GM21825 (cell line): ENCODE measurements at regions not wholly inside any gene's neighbourhood (a gene's known extent, or its start where the extent isn't known, plus 50 kb on each side); places are given as distances from the start of the nearest gene placed in this dataset.

ENCODE experiments used
- ATAC-seq: cut with Tn5 transposase; IDR thresholded peaks from one replicate; pipeline ENCODE4 v1.9.1; 2021; ENCODE audit warnings: mild to moderate bottlenecking, moderate library complexity; ENCODE audit not compliant: unreplicated experiment

DNA sequence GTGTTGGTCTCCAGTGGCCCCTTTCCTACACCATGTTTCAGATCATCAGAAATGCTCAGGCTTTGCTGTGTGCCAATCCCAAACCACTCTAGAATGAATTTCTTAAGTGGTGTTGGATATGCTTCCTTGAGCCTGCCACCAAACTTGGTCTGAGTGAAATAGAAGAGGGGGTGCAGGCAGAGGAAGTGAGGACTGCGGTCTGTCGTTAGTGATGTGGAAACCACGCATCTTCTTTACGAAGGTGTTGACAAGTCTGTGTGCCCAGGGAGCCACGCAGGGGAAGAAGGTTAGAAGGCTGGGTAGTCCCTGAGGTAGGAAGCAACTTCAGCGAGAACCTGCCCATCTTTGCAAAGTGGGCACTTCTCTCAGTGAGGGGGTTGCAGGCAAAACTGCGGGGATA is 187.4 kb upstream of the NAV2 start:
- no peak for ATAC-seq

- no peak for ATAC-seq
These were observed 188.4 kb upstream of the NAV2 start for GRCh38 chr11:19524171-19524671.

DNA sequence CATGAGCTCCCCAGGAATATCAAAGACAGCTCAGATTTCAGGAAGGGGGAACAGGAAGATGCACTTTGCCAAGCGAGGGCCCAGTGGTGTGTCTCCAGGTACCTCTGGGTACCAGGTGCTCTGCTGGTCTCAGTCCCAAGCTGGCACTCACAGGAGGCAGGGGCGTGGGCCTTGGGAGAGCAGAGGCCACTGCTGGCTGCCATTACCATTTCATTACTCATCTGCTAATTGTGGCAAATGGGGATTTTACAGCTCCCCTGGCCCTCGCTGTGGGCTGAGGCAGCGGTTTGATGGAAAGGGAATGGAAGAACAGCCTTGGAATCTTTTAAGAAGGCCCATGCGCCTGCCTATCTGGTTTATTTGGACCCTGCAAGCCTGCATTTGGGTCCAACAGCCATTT is 192.0 kb upstream of the NAV2 start:
- ATAC-seq: no peak

GRCh38 chr11:19519912-19520641 is 192.6 kb upstream of the NAV2 start:
- no peak for ATAC-seq

DNA sequence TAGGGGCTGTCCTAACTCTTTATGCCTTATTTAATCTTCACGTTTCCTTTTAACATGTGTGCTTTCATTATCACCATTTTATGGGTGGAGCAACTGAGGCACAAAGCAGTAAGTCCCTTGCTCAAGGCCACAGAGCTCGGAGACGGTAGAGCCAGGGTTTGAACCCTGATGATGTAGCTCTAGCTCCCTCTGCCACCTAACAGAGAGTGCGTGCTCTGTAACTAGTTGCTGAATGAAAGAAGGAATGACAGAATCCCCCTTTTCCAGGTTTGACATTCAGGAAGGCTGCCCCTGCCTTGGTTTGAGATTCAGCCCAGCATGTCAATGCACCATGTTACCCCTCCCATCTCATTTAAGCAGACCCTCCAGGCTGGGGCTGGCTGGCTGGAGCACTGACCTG is 193.3 kb upstream of the NAV2 start:
- no peak for ATAC-seq

GRCh38 chr11:19513253-19513652 is 199.4 kb upstream of the NAV2 start:
- ATAC-seq: no peak

- no peak for ATAC-seq
These were observed 200.0 kb upstream of the NAV2 start for GRCh38 chr11:19512618-19513017.

DNA sequence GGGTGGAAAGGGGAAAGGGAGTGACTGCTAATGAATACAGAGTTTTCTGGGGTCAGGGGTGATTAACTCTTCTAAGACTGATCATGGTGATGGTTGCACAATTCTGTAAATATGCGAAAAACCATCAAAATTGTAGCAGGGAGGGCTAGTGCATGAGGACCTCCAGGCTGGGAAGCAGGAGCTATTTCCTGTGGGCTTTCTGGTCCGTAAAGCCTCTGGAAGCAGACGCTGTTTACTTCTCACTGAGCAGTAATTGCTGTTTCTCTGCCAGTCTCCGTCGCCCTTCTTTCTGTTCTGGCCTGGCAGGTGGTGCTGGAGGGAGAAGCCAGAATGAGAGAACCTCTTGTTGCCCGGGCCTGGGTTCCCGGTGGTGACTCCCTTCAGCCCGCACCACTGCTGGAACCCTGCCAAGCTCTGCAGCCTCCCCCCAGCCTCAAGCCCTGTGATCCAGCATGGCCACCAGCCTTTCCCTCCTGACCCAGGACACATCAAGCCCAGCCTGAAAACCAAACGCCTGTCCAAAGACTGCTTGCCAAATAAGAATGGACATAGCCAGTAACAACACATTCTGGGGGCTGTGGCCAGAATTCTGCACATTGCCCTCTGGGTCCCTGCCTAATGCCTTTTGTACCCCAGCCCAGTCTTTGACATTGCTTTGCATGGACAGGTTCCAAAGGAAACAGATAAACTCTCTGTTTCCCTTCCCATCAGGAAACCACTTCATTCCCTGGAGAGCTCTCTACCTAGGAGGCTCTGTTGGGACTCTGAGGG is 201.0 kb upstream of the NAV2 start:
- ATAC-seq: no peak

GRCh38 chr11:19511066-19511412 is 201.6 kb upstream of the NAV2 start:
- no peak for ATAC-seq

DNA sequence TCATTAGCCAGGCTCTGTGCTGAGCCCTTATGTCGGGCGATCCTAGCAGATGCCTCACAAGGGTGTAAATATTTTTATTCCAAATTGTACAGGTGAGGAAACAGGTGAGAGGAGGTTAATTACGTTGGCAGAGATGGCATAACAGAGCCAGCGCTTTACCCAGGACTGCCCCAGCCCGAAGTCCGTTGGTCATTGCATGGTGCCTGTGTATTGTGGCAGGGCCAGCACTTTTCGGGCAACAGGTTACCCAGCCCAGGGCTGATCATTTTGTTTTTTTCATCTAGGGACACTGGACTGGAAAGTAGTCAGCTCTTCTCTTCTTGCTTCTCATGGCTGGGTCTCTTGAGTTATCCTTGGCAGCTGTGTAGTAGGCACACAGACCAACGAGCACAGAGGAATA is 202.2 kb upstream of the NAV2 start:
- ATAC-seq: no peak

DNA sequence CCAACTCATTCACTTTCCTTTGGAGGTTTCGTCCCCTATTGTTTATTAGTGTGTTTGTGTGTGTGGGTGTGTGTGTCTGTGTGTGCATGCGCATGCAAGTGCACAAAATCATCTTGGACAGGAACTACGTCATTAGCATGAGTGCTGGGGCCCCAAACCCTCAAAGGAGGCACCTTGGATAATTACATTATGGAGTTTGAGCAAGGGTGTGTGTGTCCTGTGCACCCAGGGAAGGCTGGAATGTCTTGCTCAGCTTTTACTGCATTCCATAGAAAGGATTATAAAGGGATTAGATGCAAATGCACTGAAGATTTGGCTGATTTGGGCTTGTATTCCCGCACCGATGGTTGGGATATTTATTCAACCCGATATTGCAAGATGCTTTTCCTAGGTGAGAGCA is 203.4 kb upstream of the NAV2 start:
- ATAC-seq: no peak

GRCh38 chr11:19508165-19508564 is 204.5 kb upstream of the NAV2 start:
- no peak for ATAC-seq

DNA sequence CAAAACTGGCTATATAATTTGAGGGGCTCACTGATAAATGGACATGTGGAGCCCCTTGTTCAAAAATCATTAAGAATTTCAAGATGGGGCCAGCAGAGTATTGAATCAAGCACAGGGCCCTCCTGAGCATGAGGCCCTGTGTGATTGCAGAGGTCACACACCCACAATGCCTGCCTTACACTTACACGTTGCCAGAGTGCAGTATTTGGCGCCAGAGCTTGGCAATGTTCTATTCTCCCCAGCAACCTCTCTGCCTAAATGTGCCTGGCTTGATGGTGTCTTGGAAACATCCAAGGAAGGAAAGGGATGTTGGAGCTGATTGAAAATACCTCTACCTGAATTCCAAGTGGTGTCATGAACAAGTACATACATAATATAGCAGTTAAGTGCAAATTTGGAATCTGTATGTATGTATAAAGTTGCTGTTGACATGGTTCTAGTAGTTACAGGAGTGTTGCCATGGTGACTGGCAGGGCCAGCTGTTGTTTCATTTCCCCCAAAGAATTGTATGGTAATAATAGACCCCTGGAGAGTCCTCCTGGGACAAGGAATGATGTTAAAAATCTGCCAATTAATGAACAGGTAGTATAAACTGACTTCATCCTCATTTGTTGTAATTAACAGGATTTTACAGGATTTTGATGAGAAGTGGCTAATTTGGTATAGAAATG is 205.7 kb upstream of the NAV2 start:
- ATAC-seq: no peak

GRCh38 chr11:19502691-19503253 is 209.9 kb upstream of the NAV2 start:
- ATAC-seq: no peak

DNA sequence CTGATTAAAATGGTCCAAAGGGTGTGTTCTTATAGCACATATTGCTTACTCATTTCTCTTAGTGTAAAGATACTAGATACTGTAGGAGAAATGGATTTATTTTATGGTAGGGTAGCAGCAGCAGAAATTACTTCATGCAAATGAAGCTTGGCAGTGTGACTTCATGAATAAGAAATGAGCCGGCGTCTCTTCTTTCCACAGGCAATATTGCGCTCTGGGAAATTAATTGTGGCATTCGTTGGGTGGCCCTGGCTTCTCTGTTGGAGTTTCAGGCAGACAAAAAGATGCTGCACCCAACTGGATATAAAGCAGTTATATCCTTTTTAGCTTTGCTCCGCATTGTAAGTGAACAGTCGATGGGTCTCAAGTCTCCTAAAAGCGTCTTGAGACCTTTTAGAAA is 211.0 kb upstream of the NAV2 start:
- ATAC-seq: no peak

DNA sequence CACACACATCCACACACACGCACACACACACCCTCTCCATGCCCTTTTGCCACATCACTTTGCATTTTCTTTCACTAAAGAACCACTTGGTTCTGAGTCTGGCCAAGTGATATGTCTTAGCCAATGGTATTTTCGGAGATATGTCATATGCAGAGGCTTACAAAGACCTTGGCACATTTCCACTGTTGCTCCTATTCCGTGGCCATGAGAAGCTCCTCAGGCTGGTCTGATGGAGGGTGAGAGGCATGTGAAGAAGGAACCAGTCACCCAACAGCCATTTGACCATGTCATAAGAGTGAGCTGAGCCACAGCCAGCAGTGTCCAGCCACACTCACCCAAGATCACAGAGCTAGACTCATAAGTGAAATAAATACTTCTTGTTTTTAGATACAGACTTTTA is 212.6 kb upstream of the NAV2 start:
- no peak for ATAC-seq

DNA sequence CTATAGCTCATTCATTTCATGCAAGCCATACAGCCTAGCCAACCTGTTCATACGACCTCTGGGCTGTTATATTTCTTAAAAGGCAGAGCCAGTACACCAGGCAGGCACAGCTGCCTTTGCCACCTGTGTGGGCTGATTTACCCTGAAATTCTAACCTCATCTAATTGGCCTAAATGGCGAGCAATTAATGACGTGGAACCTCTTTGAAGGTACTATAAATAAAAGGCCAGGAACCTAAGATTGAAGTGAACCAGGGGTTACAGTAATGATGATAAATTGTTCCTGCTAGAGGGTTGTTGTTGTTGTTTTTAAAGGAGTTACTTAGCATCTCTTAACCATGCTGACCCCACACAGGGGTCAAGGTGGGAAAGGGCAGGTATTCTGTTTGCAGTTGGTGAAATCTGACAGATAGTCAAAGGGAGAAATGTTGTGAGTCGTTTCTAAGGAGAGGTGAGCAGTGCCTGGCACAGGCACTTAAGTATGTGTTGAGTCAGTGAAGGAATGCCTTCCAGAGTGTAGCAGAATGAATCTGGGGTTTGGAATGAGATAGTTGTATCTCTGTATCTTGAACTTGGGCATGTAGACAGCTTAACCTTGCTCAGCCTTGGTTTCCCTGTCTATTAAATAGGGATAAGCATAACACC is 213.5 kb upstream of the NAV2 start:
- ATAC-seq: no peak

DNA sequence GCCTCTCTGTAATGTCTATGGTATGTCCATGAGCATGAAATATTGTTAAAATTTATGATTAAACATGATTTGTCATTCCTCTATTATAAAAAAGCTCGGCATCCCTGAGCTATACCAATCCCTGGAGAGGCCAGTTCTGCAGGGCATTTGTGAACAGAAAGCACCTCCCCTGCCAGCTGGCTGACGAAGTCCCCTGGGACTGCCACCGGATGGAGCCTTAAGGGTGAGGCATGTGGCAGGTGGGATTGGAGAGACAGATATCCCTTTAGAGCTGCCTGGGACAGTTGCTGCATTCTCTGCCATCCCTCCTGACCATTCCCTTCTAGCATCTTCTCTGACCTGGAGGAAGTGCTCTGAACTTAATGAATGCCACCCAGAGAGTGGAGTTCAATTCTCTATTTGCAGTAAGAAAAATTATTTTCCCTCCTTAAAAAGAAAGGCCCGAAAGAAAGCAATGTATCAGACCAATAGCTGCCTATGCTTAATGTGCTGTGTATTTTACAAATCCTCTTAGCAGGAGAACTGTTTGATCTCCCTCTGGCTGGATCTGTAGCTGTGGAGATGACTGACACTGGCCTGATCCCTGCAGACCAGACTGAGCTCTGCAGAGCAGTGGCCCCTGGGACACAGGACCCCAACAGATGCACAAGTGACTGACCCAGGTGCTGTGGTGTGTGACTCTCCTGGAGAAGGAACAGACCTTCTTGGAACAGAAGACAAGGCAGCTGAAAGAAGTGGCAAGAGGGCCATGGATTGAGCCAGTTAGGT is 219.0 kb upstream of the NAV2 start:
- ATAC-seq: no peak

- ATAC-seq: no peak
These were observed 230.1 kb upstream of the NAV2 start for GRCh38 chr11:19482319-19483100.

DNA sequence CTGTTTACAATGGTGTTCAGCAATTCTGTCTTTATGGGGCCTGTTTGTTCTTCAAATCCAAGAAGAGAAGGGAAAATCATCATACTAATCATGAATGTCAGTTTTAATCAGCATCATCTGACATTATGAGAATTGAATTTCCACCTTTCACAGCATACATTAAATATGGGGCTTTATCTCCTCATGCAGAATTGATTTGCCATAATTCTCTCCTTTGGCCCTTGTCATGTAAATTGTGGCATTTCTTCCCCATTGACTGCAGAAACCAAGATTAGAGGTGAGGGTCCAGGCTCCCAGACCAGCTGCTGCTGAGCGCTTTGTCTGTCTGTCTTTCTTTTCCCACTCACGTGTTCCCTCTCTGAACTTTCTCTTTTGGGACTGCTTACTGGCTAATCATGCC is 232.1 kb upstream of the NAV2 start:
- ATAC-seq: no peak
